T47D (cell line): ENCODE measurements at regions not wholly inside any gene's neighbourhood (a gene's known extent, or its start where the extent isn't known, plus 50 kb on each side); places are given as distances from the start of the nearest gene placed in this dataset.

Experiments
- DNase-seq, 2 experiments: peaks; one replicate each; pipeline versions ENCODE4 v3.0.0 to v3.0.0-alpha.2; 2011 to 2012; ENCODE audit warnings: low read depth in 1 of 2, low spot score in 1 of 2
- JUND ChIP-seq: IDR thresholded peaks from 2 replicates; pipeline ENCODE4 v1.6.1; 2012; ENCODE audit warnings: low read depth
- in situ Hi-C: cut with HindIII; loops from 2 replicates; pipeline ENCODE4 v1.10.0; 2016; ENCODE audit warnings: low sequenced_read_pairs, low pct_unique_long_range_greater_than_20kb

DNA sequence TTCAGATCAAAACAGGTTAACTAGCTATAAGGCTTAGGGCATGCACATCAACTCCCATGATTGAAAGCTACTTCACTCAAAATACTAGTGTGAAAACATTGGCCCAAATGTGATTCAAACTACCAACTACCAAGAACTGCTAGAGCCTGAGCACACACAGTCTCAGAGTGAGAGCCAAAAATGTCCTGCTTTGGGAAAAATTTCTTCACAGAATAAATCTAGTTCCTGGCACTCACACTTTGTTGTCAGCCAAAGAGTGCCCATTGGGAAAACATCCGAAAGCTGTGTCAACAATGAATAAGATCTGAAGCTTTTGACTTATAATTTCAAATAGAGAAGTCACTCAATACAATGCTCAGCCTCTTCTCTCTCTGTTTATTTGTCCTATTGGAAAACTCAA, 182.7 kb downstream of the LRATD1 start:
- in situ Hi-C loops = no loop called here
- no peak for DNase-seq
- no peak for TF ChIP-seq JUND

DNA sequence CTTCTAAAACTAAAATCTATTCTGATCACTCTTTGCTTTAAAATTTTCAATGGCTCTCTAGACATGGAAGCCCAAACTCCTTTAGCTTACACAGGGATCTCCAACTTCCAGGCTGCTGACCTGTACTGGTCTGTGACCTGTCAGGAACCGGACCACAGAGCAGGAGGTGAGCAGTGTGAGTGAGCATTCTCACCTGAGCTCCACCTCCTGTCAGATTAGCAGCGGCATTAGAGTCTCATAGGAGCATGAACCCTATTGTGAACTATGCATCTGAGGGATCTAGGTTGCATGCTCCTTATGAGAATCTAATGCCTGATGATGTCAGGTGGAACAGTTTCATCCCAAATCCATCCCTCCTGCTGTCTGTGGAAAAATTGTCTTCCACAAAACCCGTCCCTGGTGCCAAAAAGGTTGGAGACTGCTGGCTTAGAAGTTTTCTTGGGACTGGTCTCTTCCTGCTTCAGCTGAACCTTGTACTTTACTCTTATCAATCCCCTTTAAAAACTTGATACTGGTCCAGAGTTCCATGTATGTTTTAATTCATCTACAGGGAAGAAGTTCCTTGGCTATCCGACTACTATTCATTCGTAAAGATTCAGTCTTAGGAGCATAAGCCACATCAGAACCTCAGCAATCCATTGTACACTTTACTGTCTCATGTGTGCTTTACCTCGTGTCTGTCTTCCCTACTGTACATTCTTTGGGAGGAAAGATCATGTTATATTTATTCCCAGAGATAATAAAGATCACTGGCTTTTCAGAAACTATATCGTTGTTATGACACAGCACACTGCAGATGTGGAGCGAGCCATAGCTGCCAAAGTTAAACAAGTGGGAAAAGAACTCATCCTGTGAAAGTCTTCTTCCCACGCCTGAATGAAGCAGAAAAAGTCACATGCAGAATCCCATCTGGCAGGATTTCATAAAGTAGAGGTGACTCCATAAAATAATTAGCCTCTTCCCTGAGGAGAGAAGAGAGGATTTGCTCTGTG, 183.8 kb downstream of the LRATD1 start:
- in situ Hi-C loops = no loop called here
- no peak for TF ChIP-seq JUND
- no peak for DNase-seq

DNA sequence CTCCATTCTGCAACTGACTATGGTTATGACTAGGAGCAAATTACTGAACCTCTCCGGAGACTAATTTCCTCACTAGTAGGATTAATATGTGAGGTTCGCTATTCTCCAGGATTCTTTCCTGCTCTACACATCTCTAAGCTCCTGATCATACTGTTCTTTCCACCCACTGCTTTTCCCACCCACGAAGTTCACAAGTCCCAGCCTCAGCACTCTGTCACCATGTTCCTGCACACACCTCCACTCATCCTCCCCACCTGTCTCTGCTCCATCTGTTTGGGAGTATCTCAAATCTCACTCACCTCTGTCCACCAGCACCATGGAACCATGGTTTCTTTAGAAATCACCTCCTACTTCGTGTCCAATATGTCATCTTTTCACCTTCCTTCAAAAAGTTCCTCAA, 185.3 kb downstream of the LRATD1 start:
- DNase-seq = no peak
- in situ Hi-C loops = no loop called here
- no peak for TF ChIP-seq JUND

DNA sequence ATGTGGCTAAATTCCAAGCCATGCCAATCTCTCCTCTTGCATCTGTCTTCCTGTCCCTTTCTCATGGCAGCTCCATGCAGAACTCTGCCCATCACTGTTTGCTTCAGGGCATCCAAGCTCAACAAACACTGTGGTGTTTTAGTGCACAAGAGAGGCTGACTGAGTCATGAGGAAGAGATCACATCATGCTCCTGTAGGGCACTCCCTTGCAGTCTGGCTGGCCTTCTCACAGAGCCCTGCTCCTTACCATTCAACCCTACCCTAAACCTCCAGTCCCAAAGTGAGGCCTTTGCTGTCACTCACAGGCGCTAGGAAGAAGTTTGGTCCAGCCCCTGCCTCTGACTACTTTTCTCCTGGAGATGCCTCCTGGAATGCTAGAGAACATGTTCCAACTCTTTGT, 194.0 kb downstream of the LRATD1 start:
- peak in 1 of 2 experiments; percentile 16 for DNase-seq
- in situ Hi-C loops = no loop called here
- no peak for TF ChIP-seq JUND

DNA sequence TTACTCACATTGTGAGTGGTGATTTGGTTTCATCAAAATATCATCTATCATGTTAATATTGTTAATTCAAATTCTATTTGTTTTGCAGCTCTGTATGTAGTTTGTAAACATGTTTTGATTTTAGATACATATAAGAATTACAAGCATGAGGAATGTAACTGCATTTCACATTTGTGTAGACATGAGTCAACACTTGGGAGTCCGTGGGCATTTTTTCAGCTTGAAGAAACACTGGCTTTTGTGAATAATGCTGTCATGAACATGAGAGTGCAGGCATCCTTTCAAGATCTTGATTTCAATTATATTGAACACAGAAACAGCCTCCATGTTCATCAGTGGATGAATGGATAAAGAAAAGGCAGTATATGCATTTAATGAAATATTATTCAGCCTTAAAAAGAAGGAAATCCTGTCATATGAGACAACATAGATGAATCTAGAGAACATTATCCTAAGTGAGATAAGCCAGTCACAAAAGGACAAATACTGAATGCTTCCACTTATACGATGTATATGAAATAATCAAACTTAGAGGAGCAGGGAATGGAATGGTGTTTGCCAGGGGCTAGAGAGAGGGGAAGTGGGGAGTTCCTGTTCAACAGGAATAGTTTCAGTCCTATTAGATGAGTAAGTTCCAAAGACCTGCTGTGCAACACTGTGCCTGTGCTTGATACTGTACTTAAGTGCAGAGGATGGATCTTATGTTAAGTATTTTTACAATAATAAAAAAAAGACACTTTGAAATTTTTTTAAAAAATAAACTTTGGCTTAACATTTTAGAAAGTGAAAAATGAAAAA, 194.9 kb downstream of the LRATD1 start:
- in situ Hi-C loops = no loop called here
- peak in 1 of 2 experiments; percentile 5 for DNase-seq
- no peak for TF ChIP-seq JUND

DNA sequence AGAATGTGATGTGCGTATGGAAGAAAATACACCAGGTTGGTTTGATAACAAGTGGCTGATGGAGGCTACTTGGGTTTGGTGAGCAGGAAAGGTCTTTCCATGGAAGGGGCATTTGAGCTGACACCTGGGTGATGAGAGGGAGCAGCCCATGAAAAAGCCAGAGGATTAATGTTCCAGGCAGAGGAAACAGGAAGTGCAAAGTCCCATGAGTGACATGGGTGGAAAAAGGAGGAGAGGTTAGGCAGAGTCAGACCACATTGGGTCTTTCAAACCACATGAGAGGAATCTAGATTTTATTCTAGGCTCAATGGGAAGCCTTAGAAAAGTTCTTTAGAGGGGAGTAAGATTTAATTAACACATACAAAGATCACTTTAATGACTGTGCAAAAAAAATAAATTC, 195.7 kb downstream of the LRATD1 start:
- DNase-seq = no peak
- in situ Hi-C loops = no loop called here
- no peak for TF ChIP-seq JUND

DNA sequence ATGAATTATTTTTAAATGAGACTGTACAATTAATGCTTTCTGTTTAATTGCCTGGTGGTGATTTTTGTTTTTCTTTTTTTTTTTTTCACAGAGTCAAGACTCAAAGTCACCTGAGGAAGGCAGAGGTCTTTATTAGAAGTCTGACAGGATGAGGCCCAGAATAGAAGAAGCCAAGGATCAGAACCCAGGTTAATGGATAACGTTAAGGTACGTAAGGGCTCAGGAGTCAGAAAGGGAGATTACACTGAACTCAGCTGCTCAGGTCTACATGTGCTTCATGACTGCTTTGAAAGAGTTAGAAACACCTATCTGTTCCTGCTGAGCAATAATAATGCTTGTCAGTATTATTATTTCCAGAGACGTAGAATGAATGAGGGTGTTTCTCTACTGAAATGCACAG, 196.5 kb downstream of the LRATD1 start:
- in situ Hi-C loops = no loop called here
- no peak for TF ChIP-seq JUND
- DNase-seq = no peak

DNA sequence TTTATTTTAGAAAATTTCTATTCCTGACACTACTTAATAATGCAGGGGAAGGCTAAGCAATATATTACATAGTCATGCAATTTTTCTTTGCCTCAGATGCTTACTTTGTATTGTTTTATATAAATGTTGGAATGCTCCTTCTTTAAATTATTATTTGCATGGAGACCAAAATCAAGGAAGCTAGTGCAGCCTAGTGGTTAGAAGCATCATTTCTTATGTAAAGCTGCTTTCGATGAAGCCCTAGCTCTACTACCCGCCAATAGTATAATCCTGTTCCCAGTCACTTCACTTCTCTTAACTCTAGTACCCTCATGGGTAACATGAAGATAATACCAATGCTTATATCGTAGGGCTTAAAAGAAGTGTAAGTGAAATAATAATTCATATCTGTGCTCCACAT, 198.9 kb downstream of the LRATD1 start:
- in situ Hi-C loops = no loop called here
- TF ChIP-seq JUND = no peak
- DNase-seq = peak; percentile 11 to 34

DNA sequence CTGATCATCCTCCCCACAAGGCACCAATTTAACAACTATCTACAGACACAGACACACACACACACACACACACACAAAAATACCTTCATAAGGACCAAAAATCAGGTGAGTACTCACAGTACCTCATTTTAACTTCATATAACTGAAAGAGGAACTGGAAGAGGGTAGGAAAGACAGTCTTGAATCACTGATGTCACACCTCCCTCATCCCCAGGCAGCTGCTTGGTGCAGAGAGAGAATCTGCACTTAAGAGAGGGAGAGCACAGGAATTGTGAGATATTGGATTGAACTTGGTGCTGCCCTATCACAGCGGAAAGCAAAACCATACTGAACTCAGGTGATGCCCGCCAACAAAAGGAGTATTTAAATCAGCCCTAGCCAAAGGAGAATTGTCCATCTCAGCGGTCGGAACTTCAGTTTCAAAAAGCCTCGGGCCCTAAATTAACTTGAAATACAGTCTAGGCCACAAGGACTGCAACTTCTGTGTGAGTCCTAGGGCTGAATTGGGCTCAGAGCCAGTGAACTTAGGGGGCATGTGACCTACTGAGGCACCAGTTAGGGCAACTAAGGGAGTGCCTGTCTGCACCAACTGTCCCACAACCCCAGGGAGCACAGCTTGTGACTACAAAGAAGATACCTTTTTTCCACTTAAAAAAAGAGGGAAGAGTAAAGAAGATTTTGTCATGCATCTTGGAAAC, 211.1 kb downstream of the LRATD1 start:
- in situ Hi-C loops = no loop called here
- TF ChIP-seq JUND = no peak
- DNase-seq = no peak

DNA sequence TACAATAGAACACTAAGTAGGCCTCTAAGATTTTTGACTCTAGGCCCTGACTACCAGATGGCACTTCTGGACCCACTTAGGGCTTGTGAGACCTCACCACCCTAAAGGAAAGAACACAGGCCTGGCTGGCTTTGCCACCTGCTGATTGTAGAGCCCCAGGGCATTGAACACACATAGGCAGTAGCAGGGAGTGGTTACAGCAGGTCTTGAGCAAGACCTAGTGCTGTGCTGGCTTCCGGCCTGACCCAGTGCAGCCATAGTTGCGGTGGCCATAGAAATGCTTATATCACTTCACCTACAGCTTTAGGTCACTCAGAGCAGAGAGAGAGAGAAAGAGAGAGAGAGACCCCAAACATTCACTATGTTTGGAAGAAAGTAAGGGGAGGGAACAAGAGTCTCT, 223.2 kb downstream of the LRATD1 start:
- DNase-seq = no peak
- in situ Hi-C loops = no loop called here
- TF ChIP-seq JUND = no peak

DNA sequence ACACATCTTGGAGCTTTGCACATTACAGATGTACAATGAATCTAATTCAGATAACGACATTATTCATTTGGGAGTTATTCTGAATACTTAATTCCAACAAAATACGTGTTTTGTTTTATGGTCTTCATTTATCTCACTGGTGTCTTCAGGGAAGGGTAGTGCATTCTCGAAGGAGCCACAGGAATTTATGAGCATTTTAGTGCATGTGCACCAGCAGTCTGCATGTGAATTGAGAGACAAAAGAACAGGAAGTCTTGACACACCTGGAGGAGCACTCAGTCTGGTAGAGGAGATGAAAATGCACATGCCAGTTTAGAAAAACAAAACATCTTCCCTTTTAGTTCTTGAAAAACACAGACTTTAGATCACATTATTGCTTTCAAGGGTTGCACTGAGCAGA, 228.7 kb downstream of the LRATD1 start:
- TF ChIP-seq JUND = no peak
- in situ Hi-C loops = no loop called here
- DNase-seq = no peak

DNA sequence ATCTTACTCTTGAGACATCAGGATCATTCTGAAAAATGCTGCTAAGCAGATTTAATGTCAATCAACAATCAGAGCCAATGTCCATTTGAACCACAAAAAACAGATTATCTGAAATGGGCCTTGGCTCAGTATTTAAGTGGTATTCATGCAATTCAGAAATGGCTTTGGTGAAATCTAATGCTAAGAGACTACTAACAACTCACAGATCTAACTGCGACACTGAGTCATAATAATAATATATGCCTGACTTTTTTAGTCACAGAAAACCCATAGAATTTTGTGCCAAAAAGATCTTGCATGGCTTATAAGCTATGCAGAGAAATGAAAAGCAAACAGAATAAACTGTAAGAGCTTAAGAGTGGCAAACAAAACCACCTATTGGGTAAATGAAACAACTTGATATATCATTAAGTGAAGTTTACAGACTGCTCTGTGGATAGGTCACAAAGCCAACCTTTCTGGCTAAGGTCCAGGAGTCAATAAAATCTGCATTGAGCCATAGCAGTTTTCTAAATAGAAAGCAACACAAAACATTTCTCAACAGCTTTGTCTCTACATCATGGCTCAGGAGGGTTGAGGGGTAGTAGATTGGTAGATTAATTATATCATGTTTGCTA, 234.3 kb downstream of the LRATD1 start:
- peak; percentile 1 to 44 for DNase-seq
- in situ Hi-C loops = no loop called here
- no peak for TF ChIP-seq JUND

DNA sequence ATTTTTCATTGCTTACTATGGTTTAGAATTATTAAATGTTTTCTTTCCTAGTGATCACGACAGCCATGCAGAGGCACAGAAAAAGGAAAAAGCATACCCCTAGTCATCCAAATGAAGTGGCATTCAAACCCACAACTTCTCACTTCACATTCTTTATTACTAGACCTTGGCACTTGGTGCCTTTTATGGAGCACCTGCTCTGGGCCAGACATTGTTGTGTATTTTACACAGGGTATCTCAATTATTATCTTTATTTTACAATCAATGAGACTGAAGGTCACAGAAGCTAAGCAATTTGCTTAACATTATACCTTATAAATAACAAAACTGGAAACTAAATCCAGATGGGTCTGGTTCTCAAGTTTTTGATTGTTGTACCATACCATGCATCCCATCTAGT, 235.3 kb downstream of the LRATD1 start:
- in situ Hi-C loops = no loop called here
- DNase-seq = no peak
- TF ChIP-seq JUND = no peak
